ENCODE measurements at regions not wholly inside any gene's neighbourhood (a gene's known extent, or its start where the extent isn't known, plus 50 kb on each side); places are given as distances from the start of the nearest gene placed in this dataset.

DNA sequence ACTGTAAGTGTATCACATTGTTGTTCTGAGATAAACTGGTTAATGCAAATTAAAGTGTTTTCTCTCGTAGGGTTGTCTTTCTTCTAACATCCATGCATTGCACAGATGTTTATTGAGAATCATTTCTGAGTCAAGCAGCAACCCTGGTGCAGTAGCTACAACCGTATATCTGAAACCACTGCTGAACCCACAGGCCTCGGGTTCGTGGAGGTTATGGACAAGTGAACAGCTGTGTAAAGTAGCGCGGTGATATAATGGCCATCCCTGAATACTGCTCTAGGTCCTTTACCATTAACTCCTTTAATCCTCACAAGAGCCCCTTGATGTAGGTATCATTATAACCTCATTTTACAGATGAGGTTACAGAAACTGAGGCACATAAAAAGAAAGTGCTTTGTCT, 486.1 kb upstream of the TMEM132C start:
- Histone ChIP-seq H3K9me3 (ENCODE audit: low read length) (no peaks in the 10 kb centered on the region), H3K27ac (ENCODE audit: low read length) (no peak overlapping the region)
- no peak for TF ChIP-seq EZH2 (IDR thresholded peaks at IDR 0.05; ENCODE audit: borderline replicate concordance, insufficient read depth, low read length, poor library complexity, severe bottlenecking)
- no peak for TF ChIP-seq EP300 (conservative IDR thresholded peaks at IDR 0.05; ENCODE audit: poor library complexity, severe bottlenecking)

DNA sequence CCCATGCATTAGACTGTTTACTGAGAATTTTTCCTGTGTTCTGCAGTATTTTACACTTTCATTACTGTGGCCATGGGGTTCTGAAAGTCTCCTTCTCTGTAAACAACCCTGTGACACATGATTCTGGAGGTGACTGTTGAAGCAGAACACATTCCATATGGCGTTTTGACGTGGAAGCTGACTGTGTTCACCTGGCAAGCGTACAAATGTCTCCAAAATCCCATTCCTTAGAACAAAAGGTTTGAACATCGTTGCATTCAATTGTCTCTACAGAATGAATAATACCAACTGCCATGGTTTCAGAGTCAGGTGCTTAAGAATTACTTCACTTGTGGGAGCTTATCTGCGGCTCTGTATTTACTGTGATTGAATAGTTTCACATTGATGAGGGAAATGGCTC, 485.6 kb upstream of the TMEM132C start:
- Histone ChIP-seq H3K79me2 (replicated peaks; ENCODE audit: insufficient read depth, low read length) (no peaks in the 10 kb centered on the region), H3K9me2 (ENCODE audit: insufficient read depth, low read length) (no peaks in the 10 kb centered on the region), H3K27me3 (ENCODE audit: insufficient read depth, low read depth, low read length) (no peaks in the 10 kb centered on the region), H3K27ac (ENCODE audit: low read length) (no peak overlapping the region), H3K4me3 (ENCODE audit: low read length) (no peak overlapping the region), H3F3A (ENCODE audit: insufficient read depth, low read length, poor library complexity, severe bottlenecking) (no peaks in the 10 kb centered on the region), H4K20me1 (ENCODE audit: insufficient read depth) (no peaks in the 10 kb centered on the region), H3K36me3 (ENCODE audit: insufficient read depth, low read length) (no peaks in the 10 kb centered on the region), H3K9me3 (ENCODE audit: low read length) (no peaks in the 10 kb centered on the region), H2AFZ (ENCODE audit: low read depth, low read length) (no peak overlapping the region), H3K4me2 (ENCODE audit: low read length) (no peak overlapping the region), H3K9ac (ENCODE audit: low read length) (no peak overlapping the region)
- TF ChIP-seq EP300 (conservative IDR thresholded peaks at IDR 0.05; ENCODE audit: poor library complexity, severe bottlenecking) (no peak), RAD21 (conservative IDR thresholded peaks at IDR 0.05) (no peak), TAF1 (IDR thresholded peaks at IDR 0.05; ENCODE audit: low read depth) (no peak), SMC3 (conservative IDR thresholded peaks at IDR 0.05; ENCODE audit: poor library complexity) (no peak), POLR2AphosphoS5 (IDR thresholded peaks at IDR 0.05) (no peak)
- TF ChIP-seq, protein P1, sequence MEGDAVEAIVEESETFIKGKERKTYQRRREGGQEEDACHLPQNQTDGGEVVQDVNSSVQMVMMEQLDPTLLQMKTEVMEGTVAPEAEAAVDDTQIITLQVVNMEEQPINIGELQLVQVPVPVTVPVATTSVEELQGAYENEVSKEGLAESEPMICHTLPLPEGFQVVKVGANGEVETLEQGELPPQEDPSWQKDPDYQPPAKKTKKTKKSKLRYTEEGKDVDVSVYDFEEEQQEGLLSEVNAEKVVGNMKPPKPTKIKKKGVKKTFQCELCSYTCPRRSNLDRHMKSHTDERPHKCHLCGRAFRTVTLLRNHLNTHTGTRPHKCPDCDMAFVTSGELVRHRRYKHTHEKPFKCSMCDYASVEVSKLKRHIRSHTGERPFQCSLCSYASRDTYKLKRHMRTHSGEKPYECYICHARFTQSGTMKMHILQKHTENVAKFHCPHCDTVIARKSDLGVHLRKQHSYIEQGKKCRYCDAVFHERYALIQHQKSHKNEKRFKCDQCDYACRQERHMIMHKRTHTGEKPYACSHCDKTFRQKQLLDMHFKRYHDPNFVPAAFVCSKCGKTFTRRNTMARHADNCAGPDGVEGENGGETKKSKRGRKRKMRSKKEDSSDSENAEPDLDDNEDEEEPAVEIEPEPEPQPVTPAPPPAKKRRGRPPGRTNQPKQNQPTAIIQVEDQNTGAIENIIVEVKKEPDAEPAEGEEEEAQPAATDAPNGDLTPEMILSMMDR (IDR thresholded peaks at IDR 0.05; ENCODE audit: poor library complexity, severe bottlenecking): no peak
- TF ChIP-seq, protein P2, sequence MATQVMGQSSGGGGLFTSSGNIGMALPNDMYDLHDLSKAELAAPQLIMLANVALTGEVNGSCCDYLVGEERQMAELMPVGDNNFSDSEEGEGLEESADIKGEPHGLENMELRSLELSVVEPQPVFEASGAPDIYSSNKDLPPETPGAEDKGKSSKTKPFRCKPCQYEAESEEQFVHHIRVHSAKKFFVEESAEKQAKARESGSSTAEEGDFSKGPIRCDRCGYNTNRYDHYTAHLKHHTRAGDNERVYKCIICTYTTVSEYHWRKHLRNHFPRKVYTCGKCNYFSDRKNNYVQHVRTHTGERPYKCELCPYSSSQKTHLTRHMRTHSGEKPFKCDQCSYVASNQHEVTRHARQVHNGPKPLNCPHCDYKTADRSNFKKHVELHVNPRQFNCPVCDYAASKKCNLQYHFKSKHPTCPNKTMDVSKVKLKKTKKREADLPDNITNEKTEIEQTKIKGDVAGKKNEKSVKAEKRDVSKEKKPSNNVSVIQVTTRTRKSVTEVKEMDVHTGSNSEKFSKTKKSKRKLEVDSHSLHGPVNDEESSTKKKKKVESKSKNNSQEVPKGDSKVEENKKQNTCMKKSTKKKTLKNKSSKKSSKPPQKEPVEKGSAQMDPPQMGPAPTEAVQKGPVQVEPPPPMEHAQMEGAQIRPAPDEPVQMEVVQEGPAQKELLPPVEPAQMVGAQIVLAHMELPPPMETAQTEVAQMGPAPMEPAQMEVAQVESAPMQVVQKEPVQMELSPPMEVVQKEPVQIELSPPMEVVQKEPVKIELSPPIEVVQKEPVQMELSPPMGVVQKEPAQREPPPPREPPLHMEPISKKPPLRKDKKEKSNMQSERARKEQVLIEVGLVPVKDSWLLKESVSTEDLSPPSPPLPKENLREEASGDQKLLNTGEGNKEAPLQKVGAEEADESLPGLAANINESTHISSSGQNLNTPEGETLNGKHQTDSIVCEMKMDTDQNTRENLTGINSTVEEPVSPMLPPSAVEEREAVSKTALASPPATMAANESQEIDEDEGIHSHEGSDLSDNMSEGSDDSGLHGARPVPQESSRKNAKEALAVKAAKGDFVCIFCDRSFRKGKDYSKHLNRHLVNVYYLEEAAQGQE (IDR thresholded peaks at IDR 0.05; ENCODE audit: borderline replicate concordance): no peak

More for the DNA sequence above, 486.1 kb upstream of the TMEM132C start:
- Histone ChIP-seq H3K27me3 (ENCODE audit: insufficient read depth, low read depth, low read length) (no peaks in the 10 kb centered on the region), H3K4me3 (ENCODE audit: low read length) (no peak overlapping the region), H4K20me1 (ENCODE audit: insufficient read depth) (no peaks in the 10 kb centered on the region), H3K9me2 (ENCODE audit: insufficient read depth, low read length) (no peaks in the 10 kb centered on the region), H2AFZ (ENCODE audit: low read depth, low read length) (no peak overlapping the region), H3K36me3 (ENCODE audit: insufficient read depth, low read length) (no peaks in the 10 kb centered on the region), H3K4me2 (ENCODE audit: low read length) (no peak overlapping the region), H3K9ac (ENCODE audit: low read length) (no peak overlapping the region), H3F3A (ENCODE audit: insufficient read depth, low read length, poor library complexity, severe bottlenecking) (no peaks in the 10 kb centered on the region), H3K79me2 (replicated peaks; ENCODE audit: insufficient read depth, low read length) (no peaks in the 10 kb centered on the region)

DNA sequence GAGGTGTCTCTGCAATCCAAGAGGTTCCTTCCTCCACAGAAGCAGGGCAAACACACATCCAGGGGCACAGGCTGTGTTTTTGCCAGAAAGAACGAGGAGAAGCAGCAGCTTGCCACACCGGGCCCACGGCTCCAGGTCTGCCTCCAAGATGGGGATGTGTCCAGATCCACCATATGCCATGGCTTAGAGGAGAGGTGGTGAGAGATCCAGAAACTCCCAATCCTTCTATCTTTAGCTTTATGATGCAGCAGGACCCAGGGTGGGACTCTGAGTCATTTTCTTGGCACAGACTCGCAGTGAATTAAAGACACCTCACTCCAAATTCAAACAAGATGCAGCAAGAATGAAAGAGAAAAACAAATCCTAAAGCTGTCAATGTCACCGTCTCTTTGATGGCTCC, 481.4 kb upstream of the TMEM132C start:
- H3K27me3 ChIP-seq (ENCODE audit: insufficient read depth, low read depth, low read length): no peaks in the 10 kb centered on the region
- no peaks in the 10 kb centered on the region for H3K9me3 ChIP-seq (ENCODE audit: low read length)
- no peak overlapping the region for H3K9ac ChIP-seq (ENCODE audit: low read length)
- H3K4me2 ChIP-seq (ENCODE audit: low read length): no peak overlapping the region
- TF ChIP-seq RAD21 (conservative IDR thresholded peaks at IDR 0.05) (no peak), POLR2AphosphoS5 (IDR thresholded peaks at IDR 0.05) (no peak), EZH2 (IDR thresholded peaks at IDR 0.05; ENCODE audit: borderline replicate concordance, insufficient read depth, low read length, poor library complexity, severe bottlenecking) (no peak), MXI1 (conservative IDR thresholded peaks at IDR 0.05; ENCODE audit: poor library complexity, severe bottlenecking) (no peak), SMC3 (conservative IDR thresholded peaks at IDR 0.05; ENCODE audit: poor library complexity) (no peak)
- TF ChIP-seq, protein P2 (IDR thresholded peaks at IDR 0.05; ENCODE audit: borderline replicate concordance): no peak
- no peaks in the 10 kb centered on the region for H3K36me3 ChIP-seq (ENCODE audit: insufficient read depth, low read length)
- H2AFZ ChIP-seq (ENCODE audit: low read depth, low read length): no peak overlapping the region
- H3K4me3 ChIP-seq (ENCODE audit: low read length): no peak overlapping the region
- no peaks in the 10 kb centered on the region for H3K79me2 ChIP-seq (replicated peaks; ENCODE audit: insufficient read depth, low read length)
- no peaks in the 10 kb centered on the region for H4K20me1 ChIP-seq (ENCODE audit: insufficient read depth)
- H3K9me2 ChIP-seq (ENCODE audit: insufficient read depth, low read length): no peaks in the 10 kb centered on the region
- no peak overlapping the region for H3K27ac ChIP-seq (ENCODE audit: low read length)
- H3F3A ChIP-seq (ENCODE audit: insufficient read depth, low read length, poor library complexity, severe bottlenecking): no peaks in the 10 kb centered on the region
